GM19351 (cell line): ENCODE measurements at regions not wholly inside any gene's neighbourhood (a gene's known extent, or its start where the extent isn't known, plus 50 kb on each side); places are given as distances from the start of the nearest gene placed in this dataset.

Experiments
- ATAC-seq: cut with Tn5 transposase; IDR thresholded peaks from one replicate; pipeline ENCODE4 v1.9.1; 2021; ENCODE audit warnings: mild to moderate bottlenecking, moderate library complexity; ENCODE audit not compliant: unreplicated experiment

- ATAC-seq = no peak
These were observed 164.6 kb downstream of the TFCP2L1 start for GRCh38 chr2:121120411-121120810.

- ATAC-seq = no peak
These were observed 164.0 kb downstream of the TFCP2L1 start for GRCh38 chr2:121120991-121121390.

GRCh38 chr2:121121661-121122060 lies 163.3 kb downstream of the TFCP2L1 start:
- no peak for ATAC-seq

GRCh38 chr2:121123268-121123667 lies 161.7 kb downstream of the TFCP2L1 start:
- no peak for ATAC-seq

GRCh38 chr2:121124330-121124729 lies 160.7 kb downstream of the TFCP2L1 start:
- no peak for ATAC-seq

- ATAC-seq = no peak
These were observed 159.7 kb downstream of the TFCP2L1 start for GRCh38 chr2:121125350-121125749.

- ATAC-seq = no peak
These were observed 156.0 kb downstream of the TFCP2L1 start for GRCh38 chr2:121128741-121129659.

- ATAC-seq = no peak
These were observed 155.3 kb downstream of the TFCP2L1 start for GRCh38 chr2:121129692-121130091.

- no peak for ATAC-seq
These were observed 154.6 kb downstream of the TFCP2L1 start for GRCh38 chr2:121130301-121130850.

GRCh38 chr2:121131375-121131774 lies 153.6 kb downstream of the TFCP2L1 start:
- ATAC-seq = no peak

GRCh38 chr2:121132054-121132761 lies 152.8 kb downstream of the TFCP2L1 start:
- ATAC-seq = no peak

GRCh38 chr2:121132762-121133107 lies 152.3 kb downstream of the TFCP2L1 start:
- no peak for ATAC-seq

GRCh38 chr2:121133551-121134319 lies 151.3 kb downstream of the TFCP2L1 start:
- ATAC-seq = no peak

- ATAC-seq = no peak
These were observed 150.3 kb downstream of the TFCP2L1 start for GRCh38 chr2:121134728-121135127.

GRCh38 chr2:121135168-121135853 lies 149.7 kb downstream of the TFCP2L1 start:
- ATAC-seq = no peak

- no peak for ATAC-seq
These were observed 148.7 kb downstream of the TFCP2L1 start for GRCh38 chr2:121136323-121136722.

GRCh38 chr2:121137571-121137970 lies 147.4 kb downstream of the TFCP2L1 start:
- no peak for ATAC-seq

- ATAC-seq = no peak
These were observed 144.3 kb downstream of the TFCP2L1 start for GRCh38 chr2:121140734-121141133.

- no peak for ATAC-seq
These were observed 142.6 kb downstream of the TFCP2L1 start for GRCh38 chr2:121142452-121142851.

- ATAC-seq = no peak
These were observed 140.9 kb downstream of the TFCP2L1 start for GRCh38 chr2:121144111-121144510.

GRCh38 chr2:121146630-121147029 lies 138.4 kb downstream of the TFCP2L1 start:
- ATAC-seq = no peak
